Activated B cell treated with CpG ODN at 0.5 μM for 24 hours (primary cell): ENCODE measurements at regions not wholly inside any gene's neighbourhood (a gene's known extent, or its start where the extent isn't known, plus 50 kb on each side); places are given as distances from the start of the nearest gene placed in this dataset.

ENCODE experiments used
- ATAC-seq: fragments of 200-7000 bp; cut with Tn5 transposase; one replicate; pipeline ENCODE4 v1.10.0; 2021; ENCODE audit warnings: low read depth, mild to moderate bottlenecking, moderate library complexity
- CTCF ChIA-PET: fragments of 350-600 bp; sonication (Branson Sonifier 250); formaldehyde crosslinking; loops from one replicate; lab custom pipeline; 2021; ENCODE audit warnings: antibody characterized with exemption; lab: Charles Lee
- POLR2A ChIA-PET: fragments of 350-600 bp; sonication (Branson Sonifier 250); formaldehyde crosslinking; loops from one replicate; lab custom pipeline; 2021; ENCODE audit warnings: antibody characterized with exemption; lab: Charles Lee
- DNase-seq: peaks from one replicate; pipeline ENCODE4 v3.0.0; 2022
- H3K27ac Mint-ChIP-seq: one replicate; pipeline ENCODE4 v1.8.0; 2020; ENCODE audit warnings: mixed read lengths
- H3K27me3 Mint-ChIP-seq: one replicate; pipeline ENCODE4 v1.8.0; 2021; ENCODE audit warnings: mixed read lengths
- H3K36me3 Mint-ChIP-seq: one replicate; pipeline ENCODE4 v1.8.0; 2021; ENCODE audit warnings: low read depth, mixed read lengths
- H3K4me1 Mint-ChIP-seq: one replicate; pipeline ENCODE4 v1.8.0; 2021; ENCODE audit warnings: mixed read lengths
- H3K4me3 Mint-ChIP-seq: one replicate; pipeline ENCODE4 v1.8.0; 2020; ENCODE audit warnings: mild to moderate bottlenecking, mixed read lengths
- H3K9me3 Mint-ChIP-seq: one replicate; pipeline ENCODE4 v1.8.0; 2020; ENCODE audit warnings: mixed read lengths
- CTCF ChIP-seq: fragments of 200-600 bp; IDR thresholded peaks from one replicate; pipeline ENCODE4 v1.8.0; 2022; ENCODE audit warnings: antibody characterized with exemption, mild to moderate bottlenecking
- intact Hi-C: fragments of 100-400 bp; cut with micrococcal nuclease; formaldehyde crosslinking; loops from one replicate; pipeline ENCODE4 v1.15.1; 2024

- no peak for TF ChIP-seq CTCF
- no peak for DNase-seq
- Mint-ChIP-seq H3K9me3 (no peaks in the 10 kb centered on the region), H3K36me3 (no peaks in the 10 kb centered on the region), H3K4me1 (no peaks in the 10 kb centered on the region), H3K27ac (no peak overlapping the region), H3K27me3 (no peaks in the 10 kb centered on the region), H3K4me3 (no peak overlapping the region)
- ChIA-PET POLR2A (no interaction called here), CTCF (no interaction called here)
- intact Hi-C loops, result no loop called here
- no peak for ATAC-seq
Observed at GRCh38 chr2:129799036-129799958, 180.2 kb upstream of the RAB6C start.

- ATAC-seq (no peak), DNase-seq (no peak)
- intact Hi-C loops, result no loop called here
- Mint-ChIP-seq H3K27me3 (no peaks in the 10 kb centered on the region), H3K4me1 (no peaks in the 10 kb centered on the region), H3K36me3 (no peaks in the 10 kb centered on the region), H3K9me3 (no peaks in the 10 kb centered on the region), H3K4me3 (no peak overlapping the region), H3K27ac (no peak overlapping the region)
- CTCF ChIA-PET, result no interaction called here
- no peak for TF ChIP-seq CTCF
- POLR2A ChIA-PET, result no interaction called here
Observed at GRCh38 chr2:129800285-129800684, 179.2 kb upstream of the RAB6C start.

GRCh38 chr2:129800686-129801085 is 178.8 kb upstream of the RAB6C start:
- Mint-ChIP-seq H3K27ac (no peak overlapping the region), H3K4me3 (no peak overlapping the region), H3K27me3 (no peaks in the 10 kb centered on the region), H3K9me3 (no peaks in the 10 kb centered on the region), H3K36me3 (no peaks in the 10 kb centered on the region), H3K4me1 (no peaks in the 10 kb centered on the region)
- TF ChIP-seq CTCF, result no peak
- no peak for ATAC-seq
- POLR2A ChIA-PET, result no interaction called here
- DNase-seq, result no peak
- intact Hi-C loops, result no loop called here
- CTCF ChIA-PET, result no interaction called here

GRCh38 chr2:129801575-129801974 is 177.9 kb upstream of the RAB6C start:
- no peak overlapping the region for H3K27ac Mint-ChIP-seq
- H3K9me3 Mint-ChIP-seq, result no peaks in the 10 kb centered on the region

More at GRCh38 chr2:129801575-129801974, 177.9 kb upstream of the RAB6C start:
- Mint-ChIP-seq H3K36me3 (no peaks in the 10 kb centered on the region), H3K4me3 (no peak overlapping the region), H3K27me3 (no peaks in the 10 kb centered on the region), H3K4me1 (no peaks in the 10 kb centered on the region)
- ATAC-seq, result no peak
- TF ChIP-seq CTCF, result no peak
- CTCF ChIA-PET, result no interaction called here
- DNase-seq, result no peak
- intact Hi-C loops, result no loop called here
- POLR2A ChIA-PET, result no interaction called here
